Astrocyte (in vitro differentiated cells and primary cell): ENCODE measurements at regions not wholly inside any gene's neighbourhood (a gene's known extent, or its start where the extent isn't known, plus 50 kb on each side); places are given as distances from the start of the nearest gene placed in this dataset.

Source experiments
- CTCF ChIP-seq: IDR thresholded peaks from 2 replicates; pipeline ENCODE4 v1.5.1; 2011; ENCODE audit warnings: low read depth, mild to moderate bottlenecking, inconsistent platforms, low read length, moderate library complexity; ENCODE audit not compliant: insufficient read depth
- EZH2 ChIP-seq: IDR thresholded peaks from 2 replicates; pipeline ENCODE4 v1.6.1; 2012; ENCODE audit warnings: mild to moderate bottlenecking, low read length, inconsistent platforms; ENCODE audit not compliant: insufficient read depth

DNA sequence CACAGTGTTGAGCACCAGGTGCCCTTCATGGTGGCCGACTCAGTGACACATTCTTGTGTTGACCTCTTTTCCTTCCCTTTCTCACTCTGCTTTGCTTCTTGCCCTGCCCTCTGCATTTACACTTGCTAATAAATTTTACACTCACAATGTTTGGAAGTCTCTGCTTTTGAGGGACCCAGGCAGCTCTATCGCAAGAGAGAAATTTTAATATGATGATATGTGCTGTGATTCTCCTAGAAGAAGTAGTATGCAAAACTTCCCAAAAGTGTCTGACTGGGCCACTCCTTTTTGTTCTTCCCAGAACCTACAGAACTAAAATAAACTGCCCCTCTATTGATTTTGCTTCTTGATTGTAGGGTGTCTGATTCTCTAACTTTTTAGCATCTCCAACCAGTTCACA lies 135.0 kb downstream of the IRS1 start:
- TF ChIP-seq CTCF, result no peak
- TF ChIP-seq EZH2, result no peak
